Stimulated activated naive CD4-positive, alpha-beta T cell (primary cell): ENCODE measurements at regions not wholly inside any gene's neighbourhood (a gene's known extent, or its start where the extent isn't known, plus 50 kb on each side); places are given as distances from the start of the nearest gene placed in this dataset.

Experiments used
- DNase-seq, 6 experiments: peaks; one replicate each; lab custom pipeline; 2025; lab: John Stamatoyannopoulos, UW

GRCh38 chr1:187433598-187433997, 604.8 kb downstream of the PLA2G4A start:
- no peak for DNase-seq

- no peak for DNase-seq
Measured at GRCh38 chr1:187442603-187443002, 613.9 kb downstream of the PLA2G4A start.

GRCh38 chr1:187443939-187444338, 615.2 kb downstream of the PLA2G4A start:
- DNase-seq: no peak

GRCh38 chr1:187445066-187445465, 616.3 kb downstream of the PLA2G4A start:
- no peak for DNase-seq

GRCh38 chr1:187451238-187451637, 622.5 kb downstream of the PLA2G4A start:
- no peak for DNase-seq

- no peak for DNase-seq
Measured at GRCh38 chr1:187454010-187454409, 625.3 kb downstream of the PLA2G4A start.

GRCh38 chr1:187456446-187456845, 627.7 kb downstream of the PLA2G4A start:
- DNase-seq: no peak

GRCh38 chr1:187460093-187460492, 631.3 kb downstream of the PLA2G4A start:
- DNase-seq: no peak

- DNase-seq: no peak
Measured at GRCh38 chr1:187464320-187464719, 635.6 kb downstream of the PLA2G4A start.

- no peak for DNase-seq
Measured at GRCh38 chr1:187465441-187465840, 636.7 kb downstream of the PLA2G4A start.

GRCh38 chr1:187469836-187470235, 641.1 kb downstream of the PLA2G4A start:
- DNase-seq: no peak

- DNase-seq: no peak
Measured at GRCh38 chr1:187471555-187471954, 642.8 kb downstream of the PLA2G4A start.

- no peak for DNase-seq
Measured at GRCh38 chr1:187474336-187474735, 645.6 kb downstream of the PLA2G4A start.

- DNase-seq: no peak
Measured at GRCh38 chr1:187476671-187477070, 647.9 kb downstream of the PLA2G4A start.

- DNase-seq: no peak
Measured at GRCh38 chr1:187477103-187477502, 648.4 kb downstream of the PLA2G4A start.

- DNase-seq: no peak
Measured at GRCh38 chr1:187477535-187477934, 648.8 kb downstream of the PLA2G4A start.

- DNase-seq: no peak
Measured at GRCh38 chr1:187481581-187482148, 652.9 kb downstream of the PLA2G4A start.

GRCh38 chr1:187490266-187490665, 661.5 kb downstream of the PLA2G4A start:
- no peak for DNase-seq

- DNase-seq: no peak
Measured at GRCh38 chr1:187491082-187491720, 662.5 kb downstream of the PLA2G4A start.

- DNase-seq: no peak
Measured at GRCh38 chr1:187498028-187498427, 669.3 kb downstream of the PLA2G4A start.

- DNase-seq: no peak
Measured at GRCh38 chr1:187504779-187505178, 676.0 kb downstream of the PLA2G4A start.

GRCh38 chr1:187509091-187509490, 680.3 kb downstream of the PLA2G4A start:
- DNase-seq: no peak

GRCh38 chr1:187513190-187513589, 684.4 kb downstream of the PLA2G4A start:
- no peak for DNase-seq

GRCh38 chr1:187514110-187514509, 685.4 kb downstream of the PLA2G4A start:
- DNase-seq: no peak
